ENCODE measurements at regions not wholly inside any gene's neighbourhood (a gene's known extent, or its start where the extent isn't known, plus 50 kb on each side); places are given as distances from the start of the nearest gene placed in this dataset.

- no peaks in the 10 kb centered on the region for H3K4me1 ChIP-seq (ENCODE audit: control insufficient read depth in 2 of 2, insufficient read depth in 2 of 2, low read length in 2 of 2)
- no peak overlapping the region for H3K9ac ChIP-seq (ENCODE audit: low read depth in 1 of 2, low read length in 2 of 2)
- no peaks in the 10 kb centered on the region for H3K27me3 ChIP-seq (ENCODE audit: control insufficient read depth in 2 of 2, insufficient read depth in 2 of 2, low read length in 2 of 2)
- no peak overlapping the region for H3K27ac ChIP-seq (ENCODE audit: low read depth in 2 of 2, low read length in 2 of 2)
- H3K36me3 ChIP-seq (ENCODE audit: control insufficient read depth in 2 of 2, insufficient read depth in 2 of 2, low read length in 2 of 2), result no peaks in the 10 kb centered on the region
- H3K4me3 ChIP-seq (ENCODE audit: low read length in 2 of 2), result no peak overlapping the region
- no peaks in the 10 kb centered on the region for H3K9me3 ChIP-seq (ENCODE audit: control insufficient read depth in 2 of 2, low read length in 2 of 2)
Measured at GRCh38 chr13:86932776-86933334, 738.3 kb upstream of the SLITRK5 start.

DNA sequence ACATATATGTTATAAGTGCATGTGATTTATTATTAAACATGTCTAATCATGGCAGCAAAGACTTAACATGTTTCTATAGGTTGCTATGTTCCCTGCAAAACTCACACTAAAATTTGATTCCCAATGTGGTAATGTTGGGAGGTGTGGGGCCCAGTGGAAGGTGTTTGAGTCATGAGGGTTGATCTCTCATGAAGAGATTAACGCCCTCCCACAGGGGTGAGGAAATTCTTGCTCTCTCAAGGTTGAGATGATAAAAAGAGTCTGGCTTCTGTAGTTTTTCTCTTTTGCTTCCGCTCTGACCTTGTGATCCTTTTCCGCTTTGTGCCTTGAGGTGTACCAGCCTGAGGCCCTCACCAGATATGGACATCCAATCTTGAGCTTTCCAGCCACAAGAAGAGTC, 737.5 kb upstream of the SLITRK5 start:
- H3K9ac ChIP-seq (ENCODE audit: low read depth in 1 of 2, low read length in 2 of 2), result no peak overlapping the region
- no peaks in the 10 kb centered on the region for H3K4me1 ChIP-seq (ENCODE audit: control insufficient read depth in 2 of 2, insufficient read depth in 2 of 2, low read length in 2 of 2)
- no peak overlapping the region for H3K4me3 ChIP-seq (ENCODE audit: low read length in 2 of 2)
- no peaks in the 10 kb centered on the region for H3K9me3 ChIP-seq (ENCODE audit: control insufficient read depth in 2 of 2, low read length in 2 of 2)
- no peaks in the 10 kb centered on the region for H3K36me3 ChIP-seq (ENCODE audit: control insufficient read depth in 2 of 2, insufficient read depth in 2 of 2, low read length in 2 of 2)
- H3K27ac ChIP-seq (ENCODE audit: low read depth in 2 of 2, low read length in 2 of 2), result no peak overlapping the region
- H3K27me3 ChIP-seq (ENCODE audit: control insufficient read depth in 2 of 2, insufficient read depth in 2 of 2, low read length in 2 of 2), result no peaks in the 10 kb centered on the region

DNA sequence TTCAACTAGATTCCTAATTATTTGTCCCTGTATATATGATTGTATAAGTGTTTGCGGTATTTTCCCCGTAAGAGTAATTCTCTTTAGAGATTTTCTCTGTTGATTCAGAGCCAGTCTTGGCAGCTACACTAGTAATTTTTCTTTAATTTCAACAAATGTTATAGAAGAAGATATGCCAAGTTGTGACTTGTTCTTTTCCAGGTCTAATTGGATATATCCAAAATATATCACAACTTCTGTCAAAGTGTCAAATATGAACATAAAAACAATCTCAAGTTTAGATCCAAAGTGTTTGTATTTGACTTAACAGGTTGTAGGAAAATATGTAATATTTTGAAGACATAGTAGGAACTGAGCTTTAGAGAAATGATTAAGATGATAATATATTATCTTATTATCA, 733.9 kb upstream of the SLITRK5 start:
- Histone ChIP-seq H3K27ac (ENCODE audit: low read depth in 2 of 2, low read length in 2 of 2) (no peak overlapping the region), H3K9me3 (ENCODE audit: control insufficient read depth in 2 of 2, low read length in 2 of 2) (no peaks in the 10 kb centered on the region), H3K27me3 (ENCODE audit: control insufficient read depth in 2 of 2, insufficient read depth in 2 of 2, low read length in 2 of 2) (no peaks in the 10 kb centered on the region), H3K4me1 (ENCODE audit: control insufficient read depth in 2 of 2, insufficient read depth in 2 of 2, low read length in 2 of 2) (no peaks in the 10 kb centered on the region), H3K36me3 (ENCODE audit: control insufficient read depth in 2 of 2, insufficient read depth in 2 of 2, low read length in 2 of 2) (no peaks in the 10 kb centered on the region), H3K9ac (ENCODE audit: low read depth in 1 of 2, low read length in 2 of 2) (no peak overlapping the region), H3K4me3 (ENCODE audit: low read length in 2 of 2) (no peak overlapping the region)

DNA sequence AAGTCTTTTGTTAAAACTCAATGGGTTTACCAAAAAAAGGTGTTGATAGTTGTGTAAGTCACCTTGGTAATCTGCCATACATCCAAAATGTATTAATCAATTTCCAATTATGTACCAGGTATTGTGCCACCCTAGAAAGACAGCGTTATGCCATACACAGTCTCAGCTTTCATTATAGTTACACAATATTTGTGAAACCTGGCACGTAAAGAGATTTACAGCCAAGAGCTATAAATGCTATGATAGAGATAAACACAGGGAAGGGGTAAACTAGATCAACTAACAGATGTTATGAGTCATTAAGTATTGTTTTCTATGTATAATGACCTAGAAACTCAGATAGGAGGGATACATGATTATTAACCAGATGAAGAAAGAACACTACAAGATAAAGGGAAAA, 725.6 kb upstream of the SLITRK5 start:
- Histone ChIP-seq H3K27ac (ENCODE audit: low read depth in 2 of 2, low read length in 2 of 2) (no peak overlapping the region), H3K36me3 (ENCODE audit: control insufficient read depth in 2 of 2, insufficient read depth in 2 of 2, low read length in 2 of 2) (no peaks in the 10 kb centered on the region), H3K9me3 (ENCODE audit: control insufficient read depth in 2 of 2, low read length in 2 of 2) (no peaks in the 10 kb centered on the region), H3K4me3 (ENCODE audit: low read length in 2 of 2) (no peak overlapping the region), H3K27me3 (ENCODE audit: control insufficient read depth in 2 of 2, insufficient read depth in 2 of 2, low read length in 2 of 2) (no peaks in the 10 kb centered on the region), H3K9ac (ENCODE audit: low read depth in 1 of 2, low read length in 2 of 2) (no peak overlapping the region), H3K4me1 (ENCODE audit: control insufficient read depth in 2 of 2, insufficient read depth in 2 of 2, low read length in 2 of 2) (no peaks in the 10 kb centered on the region)

GRCh38 chr13:86946734-86947133, 724.4 kb upstream of the SLITRK5 start:
- no peak overlapping the region for H3K9ac ChIP-seq (ENCODE audit: low read depth in 1 of 2, low read length in 2 of 2)
- no peaks in the 10 kb centered on the region for H3K4me1 ChIP-seq (ENCODE audit: control insufficient read depth in 2 of 2, insufficient read depth in 2 of 2, low read length in 2 of 2)
- no peaks in the 10 kb centered on the region for H3K27me3 ChIP-seq (ENCODE audit: control insufficient read depth in 2 of 2, insufficient read depth in 2 of 2, low read length in 2 of 2)
- H3K36me3 ChIP-seq (ENCODE audit: control insufficient read depth in 2 of 2, insufficient read depth in 2 of 2, low read length in 2 of 2), result no peaks in the 10 kb centered on the region
- H3K9me3 ChIP-seq (ENCODE audit: control insufficient read depth in 2 of 2, low read length in 2 of 2), result no peaks in the 10 kb centered on the region
- H3K4me3 ChIP-seq (ENCODE audit: low read length in 2 of 2), result no peak overlapping the region
- no peak overlapping the region for H3K27ac ChIP-seq (ENCODE audit: low read depth in 2 of 2, low read length in 2 of 2)

DNA sequence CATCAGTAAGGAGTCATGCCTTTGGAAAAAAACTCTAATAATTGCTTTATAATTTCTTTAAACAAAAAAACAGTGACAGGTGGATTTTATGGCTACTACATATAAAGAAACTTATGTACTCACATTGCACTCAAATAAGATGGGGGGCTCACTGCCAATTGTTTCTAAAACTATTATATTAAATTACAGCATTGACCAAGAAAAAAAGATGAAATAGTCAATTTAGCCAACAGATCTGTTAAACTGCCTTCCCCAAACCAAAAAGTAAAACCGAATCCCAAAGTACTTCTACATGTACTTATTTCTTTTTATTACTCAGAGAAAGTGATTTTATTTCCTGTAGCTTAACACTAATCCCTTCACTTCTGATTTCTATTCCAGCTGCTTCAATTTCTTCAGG, 716.8 kb upstream of the SLITRK5 start:
- H3K9ac ChIP-seq (ENCODE audit: low read depth in 1 of 2, low read length in 2 of 2), result no peak overlapping the region
- H3K4me1 ChIP-seq (ENCODE audit: control insufficient read depth in 2 of 2, insufficient read depth in 2 of 2, low read length in 2 of 2), result no peaks in the 10 kb centered on the region
- H3K27ac ChIP-seq (ENCODE audit: low read depth in 2 of 2, low read length in 2 of 2), result no peak overlapping the region
- H3K27me3 ChIP-seq (ENCODE audit: control insufficient read depth in 2 of 2, insufficient read depth in 2 of 2, low read length in 2 of 2), result no peaks in the 10 kb centered on the region
- H3K36me3 ChIP-seq (ENCODE audit: control insufficient read depth in 2 of 2, insufficient read depth in 2 of 2, low read length in 2 of 2), result no peaks in the 10 kb centered on the region
- H3K4me3 ChIP-seq (ENCODE audit: low read length in 2 of 2), result no peak overlapping the region
- H3K9me3 ChIP-seq (ENCODE audit: control insufficient read depth in 2 of 2, low read length in 2 of 2), result no peaks in the 10 kb centered on the region

GRCh38 chr13:86960876-86961275, 710.3 kb upstream of the SLITRK5 start:
- no peaks in the 10 kb centered on the region for H3K27me3 ChIP-seq (ENCODE audit: control insufficient read depth in 2 of 2, insufficient read depth in 2 of 2, low read length in 2 of 2)
- H3K9me3 ChIP-seq (ENCODE audit: control insufficient read depth in 2 of 2, low read length in 2 of 2), result no peaks in the 10 kb centered on the region
- H3K27ac ChIP-seq (ENCODE audit: low read depth in 2 of 2, low read length in 2 of 2), result no peak overlapping the region
- H3K36me3 ChIP-seq (ENCODE audit: control insufficient read depth in 2 of 2, insufficient read depth in 2 of 2, low read length in 2 of 2), result no peaks in the 10 kb centered on the region
- no peaks in the 10 kb centered on the region for H3K4me1 ChIP-seq (ENCODE audit: control insufficient read depth in 2 of 2, insufficient read depth in 2 of 2, low read length in 2 of 2)
- H3K9ac ChIP-seq (ENCODE audit: low read depth in 1 of 2, low read length in 2 of 2), result no peak overlapping the region
- H3K4me3 ChIP-seq (ENCODE audit: low read length in 2 of 2), result no peak overlapping the region

DNA sequence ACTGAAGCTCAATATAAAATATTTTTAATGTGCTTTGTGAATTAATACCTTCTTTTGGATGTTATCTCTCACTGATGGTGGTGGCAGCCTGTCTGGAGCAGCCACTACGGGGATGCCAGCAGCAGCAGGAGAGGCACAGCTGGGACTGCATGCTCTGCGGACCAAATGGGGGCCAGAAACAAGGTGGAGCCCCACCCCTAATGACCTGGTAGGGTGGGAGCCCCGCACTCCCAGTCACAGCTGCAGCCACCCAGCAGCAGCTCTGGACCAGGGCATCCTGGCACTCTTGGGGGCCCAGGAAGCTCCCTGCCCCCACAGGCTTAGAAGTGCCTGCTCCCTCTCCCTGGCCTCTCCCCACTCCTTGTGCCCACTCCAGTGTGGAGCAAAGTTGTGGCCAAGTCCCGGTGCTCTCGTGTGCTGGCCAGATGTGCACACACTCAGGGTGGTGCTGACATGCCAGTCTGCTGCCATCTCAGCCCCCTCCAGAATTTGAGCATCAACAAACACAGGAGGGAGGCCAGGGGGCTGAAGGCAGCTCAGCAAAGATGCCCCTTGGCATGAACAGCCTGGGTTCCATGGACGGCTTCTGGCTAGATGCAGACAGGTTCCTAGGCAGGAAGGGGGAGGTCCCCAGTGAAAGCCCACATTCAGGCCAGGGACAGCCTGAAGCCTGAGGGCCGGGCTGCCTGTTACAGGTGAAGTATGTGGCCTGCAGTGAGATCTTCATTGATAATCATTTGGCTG, 696.7 kb upstream of the SLITRK5 start:
- Histone ChIP-seq H3K9me3 (ENCODE audit: control insufficient read depth in 2 of 2, low read length in 2 of 2) (no peaks in the 10 kb centered on the region), H3K4me1 (ENCODE audit: control insufficient read depth in 2 of 2, insufficient read depth in 2 of 2, low read length in 2 of 2) (no peaks in the 10 kb centered on the region)

DNA sequence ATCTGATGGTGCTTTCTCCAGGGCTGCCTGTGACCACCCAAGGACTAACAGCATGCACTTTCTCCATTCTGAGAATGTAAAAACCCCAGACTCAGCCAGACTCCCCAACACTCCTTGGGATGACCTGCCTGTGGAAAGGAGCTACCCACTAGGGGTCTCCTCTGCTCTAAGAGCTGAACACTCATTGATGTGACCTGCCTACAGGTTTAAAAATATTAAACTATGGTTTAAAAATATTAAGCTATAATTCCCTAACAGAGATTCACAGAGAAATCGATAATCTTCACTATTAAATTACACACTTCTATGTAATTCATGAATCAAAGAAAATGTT, 696.2 kb upstream of the SLITRK5 start:
- Histone ChIP-seq H3K9ac (ENCODE audit: low read depth in 1 of 2, low read length in 2 of 2) (no peak overlapping the region), H3K27ac (ENCODE audit: low read depth in 2 of 2, low read length in 2 of 2) (no peak overlapping the region), H3K9me3 (ENCODE audit: control insufficient read depth in 2 of 2, low read length in 2 of 2) (no peaks in the 10 kb centered on the region), H3K36me3 (ENCODE audit: control insufficient read depth in 2 of 2, insufficient read depth in 2 of 2, low read length in 2 of 2) (no peaks in the 10 kb centered on the region), H3K27me3 (ENCODE audit: control insufficient read depth in 2 of 2, insufficient read depth in 2 of 2, low read length in 2 of 2) (no peaks in the 10 kb centered on the region), H3K4me3 (ENCODE audit: low read length in 2 of 2) (no peak overlapping the region), H3K4me1 (ENCODE audit: control insufficient read depth in 2 of 2, insufficient read depth in 2 of 2, low read length in 2 of 2) (no peaks in the 10 kb centered on the region)

More for the DNA sequence above, 696.7 kb upstream of the SLITRK5 start:
- Histone ChIP-seq H3K9ac (ENCODE audit: low read depth in 1 of 2, low read length in 2 of 2) (no peak overlapping the region), H3K36me3 (ENCODE audit: control insufficient read depth in 2 of 2, insufficient read depth in 2 of 2, low read length in 2 of 2) (no peaks in the 10 kb centered on the region), H3K4me3 (ENCODE audit: low read length in 2 of 2) (no peak overlapping the region), H3K27me3 (ENCODE audit: control insufficient read depth in 2 of 2, insufficient read depth in 2 of 2, low read length in 2 of 2) (no peaks in the 10 kb centered on the region), H3K27ac (ENCODE audit: low read depth in 2 of 2, low read length in 2 of 2) (no peak overlapping the region)

DNA sequence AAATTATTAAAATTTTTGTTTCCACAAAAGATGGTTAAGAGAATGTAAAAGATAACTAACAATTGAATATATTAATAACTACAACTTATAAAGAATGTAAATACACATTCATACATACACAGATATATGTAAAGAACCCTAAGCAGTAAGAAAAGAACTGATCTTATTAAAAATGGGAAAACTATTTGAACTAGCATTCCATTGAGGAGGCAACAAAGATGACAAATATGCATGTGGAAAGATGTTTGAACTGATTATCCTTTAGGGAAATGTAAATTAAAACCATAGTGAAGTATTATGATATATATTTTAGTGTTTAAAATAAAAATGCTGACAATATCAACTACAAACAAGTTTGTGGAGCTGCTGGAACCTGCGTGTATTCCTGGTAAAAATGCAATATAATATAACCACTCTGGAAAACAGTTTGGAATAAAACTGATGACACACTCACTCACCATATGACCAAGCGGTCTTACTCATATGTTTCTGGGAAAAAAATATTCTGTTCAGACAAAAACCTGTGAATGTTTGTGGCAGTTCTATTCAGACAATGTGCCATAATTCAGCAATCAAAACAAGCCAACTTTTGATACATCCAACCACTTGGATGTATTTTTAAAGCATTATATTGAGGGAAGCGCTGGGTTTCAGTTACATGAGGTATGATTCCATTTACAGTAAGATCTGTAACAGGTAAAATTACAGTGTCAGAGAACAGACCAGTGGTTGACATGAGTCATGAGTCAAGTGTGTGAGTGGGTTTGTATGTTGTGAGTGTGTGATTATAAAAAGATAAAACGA, 694.4 kb upstream of the SLITRK5 start:
- no peaks in the 10 kb centered on the region for H3K4me1 ChIP-seq (ENCODE audit: control insufficient read depth in 2 of 2, insufficient read depth in 2 of 2, low read length in 2 of 2)
- no peaks in the 10 kb centered on the region for H3K36me3 ChIP-seq (ENCODE audit: control insufficient read depth in 2 of 2, insufficient read depth in 2 of 2, low read length in 2 of 2)
- H3K27me3 ChIP-seq (ENCODE audit: control insufficient read depth in 2 of 2, insufficient read depth in 2 of 2, low read length in 2 of 2), result no peaks in the 10 kb centered on the region
- no peak overlapping the region for H3K9ac ChIP-seq (ENCODE audit: low read depth in 1 of 2, low read length in 2 of 2)
- no peaks in the 10 kb centered on the region for H3K9me3 ChIP-seq (ENCODE audit: control insufficient read depth in 2 of 2, low read length in 2 of 2)
- no peak overlapping the region for H3K4me3 ChIP-seq (ENCODE audit: low read length in 2 of 2)
- H3K27ac ChIP-seq (ENCODE audit: low read depth in 2 of 2, low read length in 2 of 2), result no peak overlapping the region
